HEK293T (cell line): ENCODE measurements at regions not wholly inside any gene's neighbourhood (a gene's known extent, or its start where the extent isn't known, plus 50 kb on each side); places are given as distances from the start of the nearest gene placed in this dataset.

ENCODE experiments used
- FOXA1 ChIP-seq: fragments of 450-650 bp; IDR thresholded peaks from 2 replicates; pipeline ENCODE4 v1.6.1; 2016; ENCODE audit warnings: mild to moderate bottlenecking
- TARDBP ChIP-seq: fragments of 450-650 bp; IDR thresholded peaks from 2 replicates; pipeline ENCODE4 v1.6.1; 2016

GRCh38 chr2:116095636-116096035 is 1653.2 kb downstream of the DPP10 start:
- TF ChIP-seq TARDBP, result no peak
- TF ChIP-seq FOXA1, result no peak
